ENCODE measurements at regions not wholly inside any gene's neighbourhood (a gene's known extent, or its start where the extent isn't known, plus 50 kb on each side); places are given as distances from the start of the nearest gene placed in this dataset.

- no peak overlapping the region for H3K4me3 ChIP-seq (ENCODE audit: low read depth in 1 of 2, low read length in 2 of 2)
- H3K27ac ChIP-seq (ENCODE audit: low read length), result no peak overlapping the region
- H3K4me1 ChIP-seq (ENCODE audit: control insufficient read depth in 1 of 2, insufficient read depth in 2 of 2, low read length in 2 of 2), result no peaks in the 10 kb centered on the region
- H3K9me3 ChIP-seq (ENCODE audit: control insufficient read depth in 1 of 2, low read length in 2 of 2), result no peaks in the 10 kb centered on the region
- no peaks in the 10 kb centered on the region for H3K27me3 ChIP-seq (ENCODE audit: low read depth, low read length)
- H3K36me3 ChIP-seq (ENCODE audit: control insufficient read depth in 1 of 2, insufficient read depth in 2 of 2, low read length in 2 of 2), result no peaks in the 10 kb centered on the region
Observed at GRCh38 chr5:158602981-158603380, 496.7 kb downstream of the EBF1 start.

GRCh38 chr5:158601118-158601517 is 498.6 kb downstream of the EBF1 start:
- no peaks in the 10 kb centered on the region for H3K36me3 ChIP-seq (ENCODE audit: control insufficient read depth in 1 of 2, insufficient read depth in 2 of 2, low read length in 2 of 2)
- H3K27me3 ChIP-seq (ENCODE audit: low read depth, low read length), result no peaks in the 10 kb centered on the region
- no peaks in the 10 kb centered on the region for H3K9me3 ChIP-seq (ENCODE audit: control insufficient read depth in 1 of 2, low read length in 2 of 2)
- H3K4me1 ChIP-seq (ENCODE audit: control insufficient read depth in 1 of 2, insufficient read depth in 2 of 2, low read length in 2 of 2), result no peaks in the 10 kb centered on the region
- H3K27ac ChIP-seq (ENCODE audit: low read length), result no peak overlapping the region
- H3K4me3 ChIP-seq (ENCODE audit: low read depth in 1 of 2, low read length in 2 of 2), result no peak overlapping the region

- Histone ChIP-seq H3K27me3 (ENCODE audit: low read depth, low read length) (no peaks in the 10 kb centered on the region), H3K4me3 (ENCODE audit: low read depth in 1 of 2, low read length in 2 of 2) (no peak overlapping the region), H3K36me3 (ENCODE audit: control insufficient read depth in 1 of 2, insufficient read depth in 2 of 2, low read length in 2 of 2) (no peaks in the 10 kb centered on the region), H3K9me3 (ENCODE audit: control insufficient read depth in 1 of 2, low read length in 2 of 2) (no peaks in the 10 kb centered on the region), H3K4me1 (ENCODE audit: control insufficient read depth in 1 of 2, insufficient read depth in 2 of 2, low read length in 2 of 2) (no peaks in the 10 kb centered on the region), H3K27ac (ENCODE audit: low read length) (no peak overlapping the region)
Observed at GRCh38 chr5:158600679-158601078, 499.0 kb downstream of the EBF1 start.

GRCh38 chr5:158599157-158599556 is 500.6 kb downstream of the EBF1 start:
- no peak overlapping the region for H3K27ac ChIP-seq (ENCODE audit: low read length)
- H3K9me3 ChIP-seq (ENCODE audit: control insufficient read depth in 1 of 2, low read length in 2 of 2), result no peaks in the 10 kb centered on the region
- no peak overlapping the region for H3K4me3 ChIP-seq (ENCODE audit: low read depth in 1 of 2, low read length in 2 of 2)
- no peaks in the 10 kb centered on the region for H3K27me3 ChIP-seq (ENCODE audit: low read depth, low read length)
- no peaks in the 10 kb centered on the region for H3K36me3 ChIP-seq (ENCODE audit: control insufficient read depth in 1 of 2, insufficient read depth in 2 of 2, low read length in 2 of 2)
- no peaks in the 10 kb centered on the region for H3K4me1 ChIP-seq (ENCODE audit: control insufficient read depth in 1 of 2, insufficient read depth in 2 of 2, low read length in 2 of 2)

GRCh38 chr5:158594595-158595242 is 505.0 kb downstream of the EBF1 start:
- Histone ChIP-seq H3K36me3 (ENCODE audit: control insufficient read depth in 1 of 2, insufficient read depth in 2 of 2, low read length in 2 of 2) (no peaks in the 10 kb centered on the region), H3K4me3 (ENCODE audit: low read depth in 1 of 2, low read length in 2 of 2) (no peak overlapping the region), H3K4me1 (ENCODE audit: control insufficient read depth in 1 of 2, insufficient read depth in 2 of 2, low read length in 2 of 2) (peaks cover 0 to 12% of the 10 kb centered on the region in 2 donors), H3K27ac (ENCODE audit: low read length) (no peak overlapping the region), H3K9me3 (ENCODE audit: control insufficient read depth in 1 of 2, low read length in 2 of 2) (no peaks in the 10 kb centered on the region), H3K27me3 (ENCODE audit: low read depth, low read length) (no peaks in the 10 kb centered on the region)

GRCh38 chr5:158593925-158594324 is 505.8 kb downstream of the EBF1 start:
- H3K9me3 ChIP-seq (ENCODE audit: control insufficient read depth in 1 of 2, low read length in 2 of 2), result no peaks in the 10 kb centered on the region
- no peak overlapping the region for H3K4me3 ChIP-seq (ENCODE audit: low read depth in 1 of 2, low read length in 2 of 2)
- no peak overlapping the region for H3K27ac ChIP-seq (ENCODE audit: low read length)

GRCh38 chr5:158591301-158591863 is 508.3 kb downstream of the EBF1 start:
- Histone ChIP-seq H3K4me3 (ENCODE audit: low read depth in 1 of 2, low read length in 2 of 2) (no peak overlapping the region), H3K27ac (ENCODE audit: low read length) (no peak overlapping the region), H3K4me1 (ENCODE audit: control insufficient read depth in 1 of 2, insufficient read depth in 2 of 2, low read length in 2 of 2) (peaks cover 0 to 12% of the 10 kb centered on the region in 2 donors), H3K9me3 (ENCODE audit: control insufficient read depth in 1 of 2, low read length in 2 of 2) (no peaks in the 10 kb centered on the region), H3K27me3 (ENCODE audit: low read depth, low read length) (no peaks in the 10 kb centered on the region), H3K36me3 (ENCODE audit: control insufficient read depth in 1 of 2, insufficient read depth in 2 of 2, low read length in 2 of 2) (no peaks in the 10 kb centered on the region)

More at GRCh38 chr5:158593925-158594324, 505.8 kb downstream of the EBF1 start:
- peaks cover 0 to 12% of the 10 kb centered on the region in 2 donors for H3K4me1 ChIP-seq (ENCODE audit: control insufficient read depth in 1 of 2, insufficient read depth in 2 of 2, low read length in 2 of 2)
- no peaks in the 10 kb centered on the region for H3K27me3 ChIP-seq (ENCODE audit: low read depth, low read length)
- H3K36me3 ChIP-seq (ENCODE audit: control insufficient read depth in 1 of 2, insufficient read depth in 2 of 2, low read length in 2 of 2), result no peaks in the 10 kb centered on the region

GRCh38 chr5:158590746-158591300 is 508.9 kb downstream of the EBF1 start:
- no peak overlapping the region for H3K27ac ChIP-seq (ENCODE audit: low read length)
- no peak overlapping the region for H3K4me3 ChIP-seq (ENCODE audit: low read depth in 1 of 2, low read length in 2 of 2)
- no peaks in the 10 kb centered on the region for H3K27me3 ChIP-seq (ENCODE audit: low read depth, low read length)
- H3K36me3 ChIP-seq (ENCODE audit: control insufficient read depth in 1 of 2, insufficient read depth in 2 of 2, low read length in 2 of 2), result no peaks in the 10 kb centered on the region
- no peaks in the 10 kb centered on the region for H3K9me3 ChIP-seq (ENCODE audit: control insufficient read depth in 1 of 2, low read length in 2 of 2)
- peaks cover 0 to 12% of the 10 kb centered on the region in 2 donors for H3K4me1 ChIP-seq (ENCODE audit: control insufficient read depth in 1 of 2, insufficient read depth in 2 of 2, low read length in 2 of 2)

- H3K27ac ChIP-seq (ENCODE audit: low read length), result no peak overlapping the region
- no peaks in the 10 kb centered on the region for H3K27me3 ChIP-seq (ENCODE audit: low read depth, low read length)
- no peak overlapping the region for H3K4me3 ChIP-seq (ENCODE audit: low read depth in 1 of 2, low read length in 2 of 2)
- peaks cover 0 to 4% of the 10 kb centered on the region in 2 donors for H3K9me3 ChIP-seq (ENCODE audit: control insufficient read depth in 1 of 2, low read length in 2 of 2)
- no peaks in the 10 kb centered on the region for H3K36me3 ChIP-seq (ENCODE audit: control insufficient read depth in 1 of 2, insufficient read depth in 2 of 2, low read length in 2 of 2)
- H3K4me1 ChIP-seq (ENCODE audit: control insufficient read depth in 1 of 2, insufficient read depth in 2 of 2, low read length in 2 of 2), result peaks cover 0 to 12% of the 10 kb centered on the region in 2 donors
Observed at GRCh38 chr5:158589939-158590338, 509.8 kb downstream of the EBF1 start.

GRCh38 chr5:158588617-158589016 is 511.1 kb downstream of the EBF1 start:
- Histone ChIP-seq H3K27ac (ENCODE audit: low read length) (no peak overlapping the region), H3K36me3 (ENCODE audit: control insufficient read depth in 1 of 2, insufficient read depth in 2 of 2, low read length in 2 of 2) (no peaks in the 10 kb centered on the region), H3K4me3 (ENCODE audit: low read depth in 1 of 2, low read length in 2 of 2) (no peak overlapping the region), H3K4me1 (ENCODE audit: control insufficient read depth in 1 of 2, insufficient read depth in 2 of 2, low read length in 2 of 2) (peaks cover 0 to 12% of the 10 kb centered on the region in 2 donors), H3K9me3 (ENCODE audit: control insufficient read depth in 1 of 2, low read length in 2 of 2) (peaks cover 0 to 4% of the 10 kb centered on the region in 2 donors), H3K27me3 (ENCODE audit: low read depth, low read length) (no peaks in the 10 kb centered on the region)

GRCh38 chr5:158586054-158586453 is 513.7 kb downstream of the EBF1 start:
- H3K9me3 ChIP-seq (ENCODE audit: control insufficient read depth in 1 of 2, low read length in 2 of 2), result peaks cover 0 to 6% of the 10 kb centered on the region in 2 donors
- H3K27me3 ChIP-seq (ENCODE audit: low read depth, low read length), result no peaks in the 10 kb centered on the region
- no peak overlapping the region for H3K27ac ChIP-seq (ENCODE audit: low read length)
- no peaks in the 10 kb centered on the region for H3K36me3 ChIP-seq (ENCODE audit: control insufficient read depth in 1 of 2, insufficient read depth in 2 of 2, low read length in 2 of 2)
- H3K4me1 ChIP-seq (ENCODE audit: control insufficient read depth in 1 of 2, insufficient read depth in 2 of 2, low read length in 2 of 2), result peaks cover 0 to 4% of the 10 kb centered on the region in 2 donors
- no peak overlapping the region for H3K4me3 ChIP-seq (ENCODE audit: low read depth in 1 of 2, low read length in 2 of 2)
